ENCODE measurements at regions not wholly inside any gene's neighbourhood (a gene's known extent, or its start where the extent isn't known, plus 50 kb on each side); places are given as distances from the start of the nearest gene placed in this dataset.

GRCh38 chr2:6498841-6499240 is 366.9 kb downstream of the CMPK2 start:
- CTCF ChIA-PET: no interaction called here
- DNase-seq: no peak
- intact Hi-C loops (cut with micrococcal nuclease): no loop called here
- Mint-ChIP-seq H3K36me3 (ENCODE audit: low read depth) (no peaks in the 10 kb centered on the region), H3K4me1 (ENCODE audit: low read depth) (no peaks in the 10 kb centered on the region), H3K9me3 (no peaks in the 10 kb centered on the region), H3K27me3 (ENCODE audit: low read depth) (peaks cover 2% of the 10 kb centered on the region), H3K27ac (no peak overlapping the region), H3K4me3 (no peak overlapping the region)

DNA sequence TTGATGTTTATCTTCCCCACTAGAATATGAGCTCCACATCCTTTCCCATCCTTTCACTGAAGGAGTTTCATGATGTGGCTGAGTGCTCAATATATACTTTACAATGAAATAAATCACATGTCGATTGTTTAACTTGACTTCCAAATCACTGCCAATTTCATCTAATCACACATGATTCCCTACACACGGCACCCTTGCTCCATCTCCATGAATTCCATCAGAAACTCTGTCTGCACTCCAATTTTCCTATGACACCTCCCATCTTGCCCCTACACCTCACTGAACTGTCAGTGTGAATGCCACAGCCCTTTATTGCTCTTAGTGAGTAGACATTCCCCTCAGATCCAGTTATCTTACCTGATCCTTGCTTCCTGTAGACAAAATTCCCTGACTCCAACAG is 366.0 kb downstream of the CMPK2 start:
- Mint-ChIP-seq H3K27me3 (ENCODE audit: low read depth) (peaks cover 2% of the 10 kb centered on the region), H3K36me3 (ENCODE audit: low read depth) (no peaks in the 10 kb centered on the region)

DNA sequence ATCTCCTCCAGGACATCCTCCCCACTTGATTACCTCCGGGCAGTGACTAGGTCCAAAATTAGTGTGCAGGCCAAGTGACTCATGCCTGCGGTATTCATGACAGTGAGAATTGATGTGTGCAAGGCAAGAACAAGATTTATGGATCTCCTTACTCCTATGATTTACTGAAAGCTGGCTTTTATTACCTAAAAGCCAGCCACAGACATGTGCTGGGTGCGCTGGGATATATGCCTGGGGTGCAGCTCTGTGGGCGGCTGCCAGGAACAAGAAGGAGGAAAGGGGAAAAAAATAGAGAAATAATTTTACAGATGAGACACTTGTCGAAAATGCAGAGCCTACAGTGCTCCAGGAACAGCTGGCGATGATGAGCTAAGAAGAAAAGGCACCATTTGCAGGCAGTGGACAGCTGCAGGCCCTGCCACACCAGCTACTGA is 359.3 kb downstream of the CMPK2 start:
- Mint-ChIP-seq H3K27ac (no peak overlapping the region), H3K9me3 (peaks cover 1% of the 10 kb centered on the region), H3K27me3 (ENCODE audit: low read depth) (no peaks in the 10 kb centered on the region), H3K36me3 (ENCODE audit: low read depth) (no peaks in the 10 kb centered on the region), H3K4me3 (no peak overlapping the region), H3K4me1 (ENCODE audit: low read depth) (no peaks in the 10 kb centered on the region)
- no peak for DNase-seq
- CTCF ChIA-PET: interaction anchor here (0.7 kb wide), 1 partner anchor 12 kb away, joined by 3 read pairs; no protein-coding TSS in a partner anchor
- intact Hi-C loops (cut with micrococcal nuclease): no loop called here

More for the DNA sequence above, 366.0 kb downstream of the CMPK2 start:
- intact Hi-C loops (cut with micrococcal nuclease): no loop called here
- H3K4me3 Mint-ChIP-seq: no peak overlapping the region
- no peaks in the 10 kb centered on the region for H3K9me3 Mint-ChIP-seq
- no peak for DNase-seq
- CTCF ChIA-PET: interaction anchor here (0.6 kb wide), 1 partner anchor 769 kb away, joined by 3 read pairs; no protein-coding TSS in a partner anchor
- no peak overlapping the region for H3K27ac Mint-ChIP-seq
- no peaks in the 10 kb centered on the region for H3K4me1 Mint-ChIP-seq (ENCODE audit: low read depth)

GRCh38 chr2:6506859-6507258 is 358.8 kb downstream of the CMPK2 start:
- H3K36me3 Mint-ChIP-seq (ENCODE audit: low read depth): no peaks in the 10 kb centered on the region
- no peak for DNase-seq
- peaks cover 1% of the 10 kb centered on the region for H3K9me3 Mint-ChIP-seq
- intact Hi-C loops (cut with micrococcal nuclease): no loop called here
- no peaks in the 10 kb centered on the region for H3K27me3 Mint-ChIP-seq (ENCODE audit: low read depth)
- H3K27ac Mint-ChIP-seq: no peak overlapping the region
- CTCF ChIA-PET: interaction anchor here (0.7 kb wide), 1 partner anchor 11 kb away, joined by 3 read pairs; no protein-coding TSS in a partner anchor
- H3K4me1 Mint-ChIP-seq (ENCODE audit: low read depth): no peaks in the 10 kb centered on the region
- H3K4me3 Mint-ChIP-seq: no peak overlapping the region

DNA sequence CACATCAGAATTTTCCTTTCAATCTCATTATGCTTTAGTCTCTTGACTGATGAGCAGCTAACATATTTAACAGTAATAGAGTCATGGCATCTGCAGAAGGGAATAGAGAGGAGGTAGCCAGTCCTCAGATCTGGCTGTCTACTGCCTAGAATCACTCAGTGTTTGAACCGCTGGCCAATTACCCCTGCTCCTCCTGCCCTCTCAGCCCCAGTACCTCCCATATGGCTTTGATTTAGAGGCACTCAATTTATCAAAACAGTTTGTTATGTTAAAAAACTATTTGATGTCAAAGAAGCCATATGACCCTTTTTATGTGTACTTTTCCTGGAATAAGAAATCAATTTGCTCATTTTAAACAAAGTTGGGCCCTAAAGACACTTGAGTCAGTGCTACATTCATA is 355.2 kb downstream of the CMPK2 start:
- Mint-ChIP-seq H3K9me3 (peaks cover 1% of the 10 kb centered on the region), H3K4me3 (no peak overlapping the region), H3K36me3 (ENCODE audit: low read depth) (no peaks in the 10 kb centered on the region), H3K27ac (no peak overlapping the region), H3K27me3 (ENCODE audit: low read depth) (no peaks in the 10 kb centered on the region), H3K4me1 (ENCODE audit: low read depth) (no peaks in the 10 kb centered on the region)
- DNase-seq: no peak
- CTCF ChIA-PET: no interaction called here
- intact Hi-C loops (cut with micrococcal nuclease): no loop called here

DNA sequence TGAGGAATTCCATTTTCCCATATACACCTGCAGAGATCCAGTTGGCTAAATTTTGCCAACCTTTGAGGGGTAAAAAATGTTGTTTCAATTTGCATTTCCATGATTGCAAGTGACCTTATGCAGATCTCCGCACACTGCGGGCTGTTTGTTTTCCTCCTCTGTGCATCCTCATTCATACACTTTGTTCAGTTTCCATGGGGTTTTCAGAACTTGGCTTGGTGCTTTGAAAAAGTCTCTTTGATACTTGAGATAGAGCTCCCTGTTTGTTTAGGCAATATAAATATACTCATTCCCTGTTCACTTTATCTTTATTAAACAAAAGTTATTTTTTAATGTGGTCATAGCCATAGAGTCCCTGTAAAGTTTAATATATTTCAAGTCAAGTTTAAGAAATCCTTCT is 353.1 kb downstream of the CMPK2 start:
- CTCF ChIA-PET: no interaction called here
- Mint-ChIP-seq H3K27ac (no peak overlapping the region), H3K9me3 (peaks cover 1% of the 10 kb centered on the region), H3K4me1 (ENCODE audit: low read depth) (no peaks in the 10 kb centered on the region), H3K27me3 (ENCODE audit: low read depth) (peaks cover 2% of the 10 kb centered on the region), H3K36me3 (ENCODE audit: low read depth) (no peaks in the 10 kb centered on the region), H3K4me3 (no peak overlapping the region)
- DNase-seq: no peak
- intact Hi-C loops (cut with micrococcal nuclease): no loop called here

GRCh38 chr2:6516674-6517073 is 349.0 kb downstream of the CMPK2 start:
- Mint-ChIP-seq H3K36me3 (ENCODE audit: low read depth) (no peaks in the 10 kb centered on the region), H3K27me3 (ENCODE audit: low read depth) (peaks cover 2% of the 10 kb centered on the region), H3K27ac (no peak overlapping the region), H3K4me1 (ENCODE audit: low read depth) (no peaks in the 10 kb centered on the region), H3K9me3 (no peaks in the 10 kb centered on the region), H3K4me3 (no peak overlapping the region)
- intact Hi-C loops (cut with micrococcal nuclease): no loop called here
- DNase-seq: no peak
- CTCF ChIA-PET: no interaction called here

GRCh38 chr2:6518361-6518760 is 347.3 kb downstream of the CMPK2 start:
- CTCF ChIA-PET: interaction anchor here (0.9 kb wide), 1 partner anchor 12 kb away, joined by 3 read pairs; no protein-coding TSS in a partner anchor
- intact Hi-C loops (cut with micrococcal nuclease): no loop called here
- H3K4me1 Mint-ChIP-seq (ENCODE audit: low read depth): no peaks in the 10 kb centered on the region
- no peak for DNase-seq
- peaks cover 2% of the 10 kb centered on the region for H3K27me3 Mint-ChIP-seq (ENCODE audit: low read depth)
- no peaks in the 10 kb centered on the region for H3K9me3 Mint-ChIP-seq
- H3K36me3 Mint-ChIP-seq (ENCODE audit: low read depth): no peaks in the 10 kb centered on the region
- H3K4me3 Mint-ChIP-seq: no peak overlapping the region
- no peak overlapping the region for H3K27ac Mint-ChIP-seq

DNA sequence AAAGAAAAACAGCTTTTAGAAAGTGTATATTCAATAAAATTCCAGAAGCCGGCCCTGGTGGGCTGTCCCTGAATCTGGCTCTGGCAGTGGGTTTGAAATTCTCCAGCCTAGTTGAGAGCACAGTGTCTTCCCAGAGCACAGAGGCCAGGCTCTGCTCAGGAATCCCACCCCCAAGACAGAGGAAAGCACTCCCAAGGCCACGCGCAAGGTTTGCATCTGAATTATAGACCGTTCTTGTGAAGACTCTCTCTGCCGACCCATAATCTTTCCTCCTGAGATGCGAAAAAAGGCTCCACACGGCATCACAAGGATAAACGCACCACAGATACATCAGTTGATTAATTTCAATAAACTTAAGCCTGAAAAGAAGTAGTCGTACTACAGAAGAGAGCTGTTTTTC is 342.2 kb downstream of the CMPK2 start:
- no peak overlapping the region for H3K4me3 Mint-ChIP-seq
- intact Hi-C loops (cut with micrococcal nuclease): no loop called here

GRCh38 chr2:6524691-6525474 is 340.8 kb downstream of the CMPK2 start:
- Mint-ChIP-seq H3K9me3 (no peaks in the 10 kb centered on the region), H3K4me1 (ENCODE audit: low read depth) (no peaks in the 10 kb centered on the region), H3K27me3 (ENCODE audit: low read depth) (no peaks in the 10 kb centered on the region), H3K4me3 (no peak overlapping the region), H3K27ac (no peak overlapping the region), H3K36me3 (ENCODE audit: low read depth) (no peaks in the 10 kb centered on the region)
- CTCF ChIA-PET: no interaction called here
- DNase-seq: no peak
- intact Hi-C loops (cut with micrococcal nuclease): no loop called here

More for the DNA sequence above, 342.2 kb downstream of the CMPK2 start:
- DNase-seq: no peak
- H3K9me3 Mint-ChIP-seq: no peaks in the 10 kb centered on the region
- CTCF ChIA-PET: no interaction called here
- H3K36me3 Mint-ChIP-seq (ENCODE audit: low read depth): no peaks in the 10 kb centered on the region
- no peaks in the 10 kb centered on the region for H3K4me1 Mint-ChIP-seq (ENCODE audit: low read depth)
- no peak overlapping the region for H3K27ac Mint-ChIP-seq
- H3K27me3 Mint-ChIP-seq (ENCODE audit: low read depth): no peaks in the 10 kb centered on the region

- intact Hi-C loops (cut with micrococcal nuclease): no loop called here
- no peak overlapping the region for H3K4me3 Mint-ChIP-seq
Observed at GRCh38 chr2:6525475-6525964, 340.2 kb downstream of the CMPK2 start.

DNA sequence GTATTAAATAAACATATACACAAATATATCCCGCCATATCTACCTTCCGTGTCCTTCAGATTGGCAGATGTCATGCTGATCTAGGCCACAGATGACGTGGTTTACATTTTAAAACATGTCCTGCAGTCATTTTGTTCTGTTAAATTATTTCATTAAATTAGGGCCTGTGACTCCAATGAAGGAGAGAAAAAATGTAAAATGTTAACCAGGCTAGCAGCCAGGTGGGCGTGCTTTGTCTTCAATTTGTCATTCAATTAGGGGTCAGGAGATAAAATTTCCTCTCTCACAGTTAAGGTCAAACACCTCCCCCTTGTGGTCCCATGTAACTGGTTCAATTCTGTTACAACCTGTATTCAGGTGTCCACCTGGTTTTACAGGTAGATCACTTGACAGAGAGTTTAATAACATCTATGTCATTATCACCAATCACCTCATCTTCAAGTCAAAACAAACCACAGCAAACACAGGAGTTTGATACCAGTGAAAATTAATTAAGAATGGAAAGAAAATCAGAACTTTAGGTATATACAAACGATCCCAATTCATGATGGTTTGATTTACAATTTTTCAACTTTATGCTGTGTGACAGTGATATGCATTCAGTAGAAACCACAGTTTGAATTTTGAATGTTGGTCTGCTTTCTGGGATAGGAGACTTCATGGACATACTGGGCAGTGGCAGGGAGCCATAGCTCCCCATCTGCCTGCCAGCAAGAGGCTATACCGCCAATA is 339.4 kb downstream of the CMPK2 start:
- Mint-ChIP-seq H3K27ac (no peak overlapping the region), H3K36me3 (ENCODE audit: low read depth) (no peaks in the 10 kb centered on the region), H3K4me1 (ENCODE audit: low read depth) (no peaks in the 10 kb centered on the region), H3K27me3 (ENCODE audit: low read depth) (no peaks in the 10 kb centered on the region), H3K9me3 (no peaks in the 10 kb centered on the region), H3K4me3 (no peak overlapping the region)
- CTCF ChIA-PET: no interaction called here
- no peak for DNase-seq
- intact Hi-C loops (cut with micrococcal nuclease): no loop called here

More at GRCh38 chr2:6525475-6525964, 340.2 kb downstream of the CMPK2 start:
- Mint-ChIP-seq H3K27ac (no peak overlapping the region), H3K4me1 (ENCODE audit: low read depth) (no peaks in the 10 kb centered on the region), H3K27me3 (ENCODE audit: low read depth) (no peaks in the 10 kb centered on the region), H3K36me3 (ENCODE audit: low read depth) (no peaks in the 10 kb centered on the region), H3K9me3 (no peaks in the 10 kb centered on the region)
- CTCF ChIA-PET: no interaction called here
- DNase-seq: no peak

GRCh38 chr2:6531304-6531703 is 334.4 kb downstream of the CMPK2 start:
- H3K9me3 Mint-ChIP-seq: no peaks in the 10 kb centered on the region
- no peak for DNase-seq
- H3K4me1 Mint-ChIP-seq (ENCODE audit: low read depth): no peaks in the 10 kb centered on the region
- H3K27ac Mint-ChIP-seq: no peak overlapping the region
- H3K4me3 Mint-ChIP-seq: no peak overlapping the region
- intact Hi-C loops (cut with micrococcal nuclease): no loop called here
- H3K27me3 Mint-ChIP-seq (ENCODE audit: low read depth): peaks cover 8% of the 10 kb centered on the region
- CTCF ChIA-PET: no interaction called here
- H3K36me3 Mint-ChIP-seq (ENCODE audit: low read depth): no peaks in the 10 kb centered on the region

All from activated naive CD4-positive, alpha-beta T cell treated with anti-CD3 and anti-CD28 coated beads for 36 hours (primary cell).